Stomach (tissue), 8 donors: ENCODE measurements at regions not wholly inside any gene's neighbourhood (a gene's known extent, or its start where the extent isn't known, plus 50 kb on each side); places are given as distances from the start of the nearest gene placed in this dataset.
A peak's percentile ranks its signal among the peaks of the same experiment; 100 is the strongest.

Experiments used
- DNase-seq, 2 donors: peaks; one replicate each; pipeline versions ENCODE4 v3.0.0 to v3.0.0-alpha.2; 2013 to 2019
- H3K27ac ChIP-seq, 5 donors: fragments of 200-600 bp in 4 of 5; sonication (generic) in 4 of 5; one replicate each; pipeline ENCODE4 v1.5.1; 2013 to 2019; ENCODE audit warnings: mild to moderate bottlenecking in 1 of 5, moderate library complexity in 1 of 5
- H3K27me3 ChIP-seq, 3 donors: fragments of 200-600 bp; sonication (generic); one replicate each; pipeline ENCODE4 v1.5.1; 2017 to 2019; ENCODE audit warnings: mixed run types in 1 of 3
- H3K36me3 ChIP-seq, 4 donors: fragments of 200-600 bp; sonication (generic); 1 replicate in 3 of 4; 2 replicates in 1 of 4; pipeline ENCODE4 v1.5.1; 2016 to 2019
- H3K4me1 ChIP-seq, 4 donors: fragments of 200-600 bp; sonication (generic); one replicate each; pipeline ENCODE4 v1.5.1; 2016 to 2019
- H3K4me3 ChIP-seq, 4 donors: fragments of 200-600 bp; sonication (generic) in 3 of 4; one replicate each; pipeline ENCODE4 v1.5.1; 2016 to 2019; ENCODE audit warnings: mild to moderate bottlenecking in 1 of 4
- H3K9me3 ChIP-seq, 4 donors: fragments of 200-600 bp; sonication (generic); one replicate each; pipeline ENCODE4 v1.5.1; 2016 to 2019
- CTCF ChIP-seq, 7 experiments: fragments of 450-650 bp in 4 of 7; fragments of 200-600 bp in 3 of 7; sonication (generic) in 3 of 7; IDR thresholded peaks; one replicate each; pipeline ENCODE4 v1.5.1; 2016 to 2019; ENCODE audit warnings: antibody characterized with exemption in 7 of 7, control low read depth in 2 of 7, mild to moderate bottlenecking in 1 of 7
- EP300 ChIP-seq: sonication (generic); formaldehyde crosslinking; IDR thresholded peaks from one replicate; pipeline ENCODE4 v1.6.1; 2017; ENCODE audit warnings: antibody characterized with exemption
- POLR2A ChIP-seq, 4 donors: fragments of 450-650 bp; IDR thresholded peaks; one replicate each; pipeline ENCODE4 v1.6.1; 2016; ENCODE audit warnings: antibody characterized with exemption in 4 of 4, control low read depth in 2 of 4, mild to moderate bottlenecking in 1 of 4, moderate library complexity in 1 of 4
- POLR2AphosphoS5 ChIP-seq, 3 donors: sonication (generic); formaldehyde crosslinking; IDR thresholded peaks; one replicate each; pipeline ENCODE4 v1.6.1; 2016; ENCODE audit warnings: antibody characterized with exemption in 3 of 3
- WGBS, 5 donors: extraction: QIAGEN DNeasy Blood & Tissue Kit in 3 of 5; methylation state at CpG; one replicate each; pipeline versions ENCODE4 v1.1.5 to v1.1.7; 2013 to 2018; 5-methylcytosine and 5-hydroxymethylcytosine counted together
- intact Hi-C: fragments of 100-400 bp; cut with DNase I; formaldehyde crosslinking; loops from one replicate; pipeline ENCODE4 v1.15.1; 2023; ENCODE audit warnings: low total_unique reads
- donor health status: healthy with polysubstance abuse.
- donor health status: Bipolar disorder and iron deficiency.
- donor health status: healthy.

DNA sequence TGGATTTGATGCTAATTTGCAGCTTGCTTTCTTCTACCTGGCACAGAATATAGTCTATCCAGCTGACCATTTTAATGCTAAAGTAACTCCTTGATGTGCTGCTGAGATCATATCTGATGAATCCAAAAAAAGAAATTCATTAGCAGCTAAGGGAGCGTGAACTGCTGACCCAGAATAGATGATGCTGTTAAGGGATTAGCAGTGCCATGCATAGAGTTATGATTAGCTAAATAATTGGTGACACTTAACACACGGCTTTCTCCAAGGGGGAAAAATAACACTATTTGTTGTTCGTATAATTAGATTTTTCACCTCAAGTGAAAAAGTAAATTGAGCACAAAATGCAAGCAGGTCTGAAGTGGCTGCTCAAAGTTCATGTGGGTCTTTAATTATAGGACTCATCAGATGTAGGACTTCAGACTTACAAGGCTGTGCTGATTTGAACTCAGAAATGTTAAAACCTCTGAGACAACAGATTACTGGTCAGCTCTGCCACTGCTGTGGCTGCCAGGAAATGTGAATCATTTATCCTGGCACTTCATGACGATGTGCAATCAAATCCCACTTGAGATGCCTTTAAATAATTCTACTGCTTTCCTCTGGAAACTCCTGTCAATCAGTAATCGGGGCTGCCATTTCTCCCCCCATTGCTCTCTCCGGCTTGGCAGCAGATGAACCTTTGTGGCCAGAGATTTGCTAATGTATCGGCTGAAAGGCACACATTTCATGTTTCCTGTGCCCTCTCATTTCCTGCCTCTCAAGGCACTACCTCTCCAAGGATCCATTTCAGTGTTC, 291.6 kb upstream of the C9orf72 start:
- WGBS, 5 donors, result 35 to 70% (median 50%) methylated on average over 7 of the region's 7 CpGs

DNA sequence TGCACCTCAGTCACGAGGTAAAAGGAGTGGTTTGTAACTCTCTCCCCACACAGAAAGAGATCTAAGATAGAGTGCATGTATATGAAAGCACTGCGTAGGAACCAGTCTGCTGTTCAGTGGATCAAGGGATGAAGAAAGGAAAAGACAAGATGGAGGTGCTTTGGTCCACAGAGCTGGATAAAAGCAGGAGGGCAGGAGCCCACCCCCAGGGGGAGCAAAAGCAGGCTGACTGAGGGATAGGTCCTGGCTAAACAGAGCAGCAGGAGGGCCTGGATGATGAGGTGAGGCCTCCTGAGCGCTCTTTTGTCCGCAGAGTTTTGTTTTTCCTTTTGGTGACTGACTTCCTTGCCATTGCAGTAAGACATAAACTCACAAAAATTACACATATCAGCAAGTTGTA, 293.5 kb upstream of the C9orf72 start:
- intact Hi-C loops, result no loop called here
- Histone ChIP-seq H3K4me1 (no peaks in the 10 kb centered on the region), H3K9me3 (no peaks in the 10 kb centered on the region), H3K4me3 (no peak overlapping the region), H3K36me3 (no peaks in the 10 kb centered on the region), H3K27me3 (no peaks in the 10 kb centered on the region), H3K27ac (no peak overlapping the region)
- 82 to 93% (median 91%) methylated on average over 4 of the region's 4 CpGs for WGBS, 5 donors
- no peak for TF ChIP-seq POLR2AphosphoS5 (IDR thresholded peaks at IDR 0.05)
- no peak for TF ChIP-seq CTCF (IDR thresholded peaks at IDR 0.05)
- no peak for TF ChIP-seq EP300
- no peak for TF ChIP-seq POLR2A (IDR thresholded peaks at IDR 0.05)
- DNase-seq, result no peak

More for the DNA sequence above, 291.6 kb upstream of the C9orf72 start:
- intact Hi-C loops, result no loop called here
- TF ChIP-seq CTCF (IDR thresholded peaks at IDR 0.05), result no peak
- no peak for TF ChIP-seq EP300
- H3K27me3 ChIP-seq, result no peaks in the 10 kb centered on the region
- H3K9me3 ChIP-seq, result no peaks in the 10 kb centered on the region
- no peaks in the 10 kb centered on the region for H3K4me1 ChIP-seq
- DNase-seq, result peak in 1 of 2 donors; percentile 19
- H3K4me3 ChIP-seq, result no peak overlapping the region
- no peak overlapping the region for H3K27ac ChIP-seq
- no peaks in the 10 kb centered on the region for H3K36me3 ChIP-seq

DNA sequence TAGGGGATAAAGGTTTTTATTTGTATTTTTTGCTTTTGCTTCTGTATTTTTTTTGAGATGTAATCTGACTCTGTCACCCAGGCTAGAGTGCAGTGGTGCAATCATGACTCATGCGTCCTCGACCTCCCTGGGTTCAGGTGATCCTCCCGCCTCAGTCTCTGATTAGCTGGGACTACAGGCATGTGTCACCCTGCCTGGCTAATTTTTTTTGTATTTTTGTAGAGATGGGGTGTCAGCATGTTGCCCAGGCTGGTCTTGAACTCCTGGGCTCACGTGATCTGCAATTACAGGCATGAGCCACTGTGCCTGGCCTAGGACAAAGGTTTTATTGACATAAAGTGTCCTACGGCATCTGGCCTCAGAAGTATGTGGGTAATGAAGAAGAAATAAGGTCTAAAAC, 297.1 kb upstream of the C9orf72 start:
- H3K27me3 ChIP-seq, result no peaks in the 10 kb centered on the region

DNA sequence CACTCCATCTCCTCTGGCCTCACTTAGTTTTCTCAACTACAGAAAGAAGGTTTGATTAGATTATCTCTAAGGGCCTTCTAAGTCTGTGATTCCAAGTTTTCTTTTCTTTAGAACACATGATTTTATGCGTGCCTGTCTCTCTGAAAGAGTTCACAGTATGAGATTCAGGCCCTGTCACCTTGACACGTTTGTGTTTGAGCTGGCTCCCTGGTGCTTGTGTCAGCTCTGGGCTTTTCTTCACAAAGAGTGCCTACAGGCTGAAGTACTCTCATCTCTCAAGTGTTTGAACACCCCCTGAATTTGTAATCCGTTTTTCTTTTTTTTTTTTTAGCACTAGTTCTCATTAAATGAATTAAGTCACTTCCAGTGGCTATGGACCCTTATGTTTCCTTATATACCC, 306.9 kb upstream of the C9orf72 start:
- Histone ChIP-seq H3K9me3 (no peaks in the 10 kb centered on the region), H3K36me3 (no peaks in the 10 kb centered on the region), H3K4me3 (no peak overlapping the region), H3K27me3 (no peaks in the 10 kb centered on the region), H3K27ac (no peak overlapping the region), H3K4me1 (no peaks in the 10 kb centered on the region)
- no peak for DNase-seq
- intact Hi-C loops, result no loop called here
- WGBS, 5 donors, result 28 to 41% (median 34%) methylated on average over 3 of the region's 3 CpGs
- no peak for TF ChIP-seq CTCF (IDR thresholded peaks at IDR 0.05)
- no peak for TF ChIP-seq EP300
- no peak for TF ChIP-seq POLR2A (IDR thresholded peaks at IDR 0.05)
- no peak for TF ChIP-seq POLR2AphosphoS5 (IDR thresholded peaks at IDR 0.05)

More for the DNA sequence above, 297.1 kb upstream of the C9orf72 start:
- Histone ChIP-seq H3K4me1 (no peaks in the 10 kb centered on the region), H3K27ac (no peak overlapping the region), H3K36me3 (no peaks in the 10 kb centered on the region), H3K9me3 (no peaks in the 10 kb centered on the region), H3K4me3 (no peak overlapping the region)
- no peak for DNase-seq
- TF ChIP-seq POLR2AphosphoS5 (IDR thresholded peaks at IDR 0.05) (no peak), POLR2A (IDR thresholded peaks at IDR 0.05) (no peak), CTCF (IDR thresholded peaks at IDR 0.05) (no peak), EP300 (no peak)
- intact Hi-C loops, result no loop called here
- 73 to 84% (median 77%) methylated on average over 5 of the region's 5 CpGs for WGBS, 5 donors
